Vagina (tissue), 2 donors: ENCODE measurements at regions not wholly inside any gene's neighbourhood (a gene's known extent, or its start where the extent isn't known, plus 50 kb on each side); places are given as distances from the start of the nearest gene placed in this dataset.

Source experiments
- DNase-seq, 2 donors: peaks; one replicate each; pipeline ENCODE4 v3.0.0-alpha.2; 2017; ENCODE audit errors: extremely low spot score in 2 of 2
- H3K27ac ChIP-seq: fragments of 200-600 bp; sonication (generic); one replicate; pipeline ENCODE4 v1.5.1; 2019
- H3K27me3 ChIP-seq: fragments of 200-600 bp; sonication (generic); one replicate; pipeline ENCODE4 v1.5.1; 2019
- H3K36me3 ChIP-seq, 2 donors: fragments of 200-600 bp; sonication (generic); one replicate each; pipeline ENCODE4 v1.5.1; 2017 to 2019
- H3K4me1 ChIP-seq: fragments of 200-600 bp; sonication (generic); one replicate; pipeline ENCODE4 v1.5.1; 2019
- H3K4me3 ChIP-seq, 2 donors: fragments of 200-600 bp; sonication (generic); 1 replicate in 1 of 2; 2 replicates in 1 of 2; pipeline ENCODE4 v1.5.1; 2016 to 2019
- H3K9me3 ChIP-seq: fragments of 200-600 bp; sonication (generic); one replicate; pipeline ENCODE4 v1.5.1; 2019
- POLR2A ChIP-seq, 2 donors: fragments of 450-650 bp; IDR thresholded peaks; one replicate each; pipeline ENCODE4 v1.6.1; 2017; ENCODE audit warnings: antibody characterized with exemption in 2 of 2, mild to moderate bottlenecking in 2 of 2, moderate library complexity in 2 of 2
- POLR2AphosphoS5 ChIP-seq, 2 donors: sonication (generic); formaldehyde crosslinking; IDR thresholded peaks; one replicate each; pipeline ENCODE4 v1.9.0; 2017; ENCODE audit warnings: antibody characterized with exemption in 2 of 2, mild to moderate bottlenecking in 2 of 2, low read depth in 1 of 2; ENCODE audit not compliant: insufficient read depth in 1 of 2
- intact Hi-C: fragments of 100-400 bp; cut with DNase I; formaldehyde crosslinking; loops from one replicate; pipeline ENCODE4 v1.15.1; 2023
- TF ChIP-seq, protein P1 (sequence below), 3 experiments: fragments of 450-650 bp in 2 of 3; fragments of 200-600 bp in 1 of 3; sonication (generic) in 1 of 3; IDR thresholded peaks; one replicate each; pipeline ENCODE4 v1.5.1; 2017 to 2019; ENCODE audit warnings: antibody characterized with exemption in 3 of 3, mild to moderate bottlenecking in 2 of 3, moderate library complexity in 2 of 3

DNA sequence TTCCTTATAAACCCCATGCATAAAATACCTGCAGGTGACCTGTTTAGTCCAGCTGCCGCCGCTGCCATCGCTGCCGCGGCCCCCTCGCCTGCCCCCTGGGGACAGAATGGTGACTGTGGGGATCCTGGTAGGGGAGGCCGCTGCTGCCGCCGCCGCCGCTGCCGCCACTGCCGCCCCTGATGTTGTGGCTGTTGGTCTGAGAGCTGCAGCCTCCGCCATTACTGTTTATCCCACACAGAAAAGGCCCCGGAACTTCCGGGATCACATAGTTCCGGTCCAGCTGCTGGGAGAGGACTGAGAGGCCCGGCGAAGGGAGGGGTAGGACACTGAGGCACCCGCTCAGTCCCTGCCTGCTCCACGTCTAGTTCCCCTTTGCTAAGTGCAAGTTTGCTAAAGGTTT, 244.9 kb downstream of the C12orf50 start:
- no peak overlapping the region for H3K27ac ChIP-seq
- H3K4me1 ChIP-seq = no peaks in the 10 kb centered on the region
- intact Hi-C loops = no loop called here
- no peaks in the 10 kb centered on the region for H3K27me3 ChIP-seq
- DNase-seq = no peak
- H3K9me3 ChIP-seq = no peaks in the 10 kb centered on the region
- no peak overlapping the region for H3K4me3 ChIP-seq
- no peaks in the 10 kb centered on the region for H3K36me3 ChIP-seq
- no peak for TF ChIP-seq POLR2A (IDR thresholded peaks at IDR 0.05)
- TF ChIP-seq POLR2AphosphoS5 (IDR thresholded peaks at IDR 0.05; ENCODE audit: insufficient read depth in 1 of 2, low read depth in 1 of 2) = no peak
- TF ChIP-seq, protein P1, sequence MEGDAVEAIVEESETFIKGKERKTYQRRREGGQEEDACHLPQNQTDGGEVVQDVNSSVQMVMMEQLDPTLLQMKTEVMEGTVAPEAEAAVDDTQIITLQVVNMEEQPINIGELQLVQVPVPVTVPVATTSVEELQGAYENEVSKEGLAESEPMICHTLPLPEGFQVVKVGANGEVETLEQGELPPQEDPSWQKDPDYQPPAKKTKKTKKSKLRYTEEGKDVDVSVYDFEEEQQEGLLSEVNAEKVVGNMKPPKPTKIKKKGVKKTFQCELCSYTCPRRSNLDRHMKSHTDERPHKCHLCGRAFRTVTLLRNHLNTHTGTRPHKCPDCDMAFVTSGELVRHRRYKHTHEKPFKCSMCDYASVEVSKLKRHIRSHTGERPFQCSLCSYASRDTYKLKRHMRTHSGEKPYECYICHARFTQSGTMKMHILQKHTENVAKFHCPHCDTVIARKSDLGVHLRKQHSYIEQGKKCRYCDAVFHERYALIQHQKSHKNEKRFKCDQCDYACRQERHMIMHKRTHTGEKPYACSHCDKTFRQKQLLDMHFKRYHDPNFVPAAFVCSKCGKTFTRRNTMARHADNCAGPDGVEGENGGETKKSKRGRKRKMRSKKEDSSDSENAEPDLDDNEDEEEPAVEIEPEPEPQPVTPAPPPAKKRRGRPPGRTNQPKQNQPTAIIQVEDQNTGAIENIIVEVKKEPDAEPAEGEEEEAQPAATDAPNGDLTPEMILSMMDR (IDR thresholded peaks at IDR 0.05) = no peak

DNA sequence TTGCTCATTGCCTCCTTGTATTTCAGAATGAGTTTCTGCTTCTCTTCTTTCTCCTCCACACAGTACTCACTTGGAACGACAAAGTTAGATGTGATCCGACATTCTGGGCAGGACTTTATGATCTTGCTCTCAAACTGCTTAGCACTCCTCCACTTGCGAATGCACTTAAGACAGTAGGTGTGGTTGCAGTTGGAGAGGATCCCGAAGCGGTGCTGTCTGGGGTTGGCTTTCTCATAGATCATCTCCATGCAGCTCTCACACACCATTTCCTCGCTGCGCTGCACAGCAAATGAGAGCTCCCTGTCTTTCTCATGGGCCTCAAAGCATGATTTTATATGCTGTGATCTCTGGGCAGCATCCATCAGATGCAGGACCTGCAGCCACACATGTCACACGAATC, 245.7 kb downstream of the C12orf50 start:
- Histone ChIP-seq H3K36me3 (no peaks in the 10 kb centered on the region), H3K9me3 (no peaks in the 10 kb centered on the region), H3K4me1 (no peaks in the 10 kb centered on the region), H3K27ac (no peak overlapping the region), H3K27me3 (no peaks in the 10 kb centered on the region), H3K4me3 (no peak overlapping the region)
- no peak for DNase-seq
- intact Hi-C loops = no loop called here
- TF ChIP-seq POLR2AphosphoS5 (IDR thresholded peaks at IDR 0.05; ENCODE audit: insufficient read depth in 1 of 2, low read depth in 1 of 2) (no peak), POLR2A (IDR thresholded peaks at IDR 0.05) (no peak)
- TF ChIP-seq, protein P1 (IDR thresholded peaks at IDR 0.05) = no peak

DNA sequence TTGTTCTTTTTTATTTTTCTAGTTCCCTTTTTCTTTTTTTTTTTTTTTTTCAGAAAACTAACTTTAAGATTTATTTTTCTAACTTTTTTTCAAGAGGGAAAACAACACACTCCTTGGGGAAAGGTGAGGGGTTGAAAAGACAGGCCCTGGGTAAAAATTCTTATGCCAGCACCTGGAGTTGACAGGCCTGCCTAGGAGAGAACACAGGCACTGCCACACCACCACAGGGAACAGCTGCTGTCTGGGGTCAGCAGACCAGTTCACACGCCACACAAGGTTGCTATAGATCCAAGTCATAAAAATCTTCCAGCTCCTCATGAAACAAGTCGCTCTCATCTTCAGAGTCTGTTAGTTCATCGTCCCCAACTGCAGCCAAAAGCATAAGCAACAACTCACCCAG, 246.4 kb downstream of the C12orf50 start:
- TF ChIP-seq POLR2A (IDR thresholded peaks at IDR 0.05) = no peak
- TF ChIP-seq, protein P1 (IDR thresholded peaks at IDR 0.05) = no peak
- no peak for TF ChIP-seq POLR2AphosphoS5 (IDR thresholded peaks at IDR 0.05; ENCODE audit: insufficient read depth in 1 of 2, low read depth in 1 of 2)
- no peaks in the 10 kb centered on the region for H3K36me3 ChIP-seq
- DNase-seq = no peak
- H3K27ac ChIP-seq = no peak overlapping the region
- no peaks in the 10 kb centered on the region for H3K9me3 ChIP-seq
- H3K4me1 ChIP-seq = no peaks in the 10 kb centered on the region
- H3K4me3 ChIP-seq = no peak overlapping the region
- intact Hi-C loops = no loop called here
- H3K27me3 ChIP-seq = no peaks in the 10 kb centered on the region

DNA sequence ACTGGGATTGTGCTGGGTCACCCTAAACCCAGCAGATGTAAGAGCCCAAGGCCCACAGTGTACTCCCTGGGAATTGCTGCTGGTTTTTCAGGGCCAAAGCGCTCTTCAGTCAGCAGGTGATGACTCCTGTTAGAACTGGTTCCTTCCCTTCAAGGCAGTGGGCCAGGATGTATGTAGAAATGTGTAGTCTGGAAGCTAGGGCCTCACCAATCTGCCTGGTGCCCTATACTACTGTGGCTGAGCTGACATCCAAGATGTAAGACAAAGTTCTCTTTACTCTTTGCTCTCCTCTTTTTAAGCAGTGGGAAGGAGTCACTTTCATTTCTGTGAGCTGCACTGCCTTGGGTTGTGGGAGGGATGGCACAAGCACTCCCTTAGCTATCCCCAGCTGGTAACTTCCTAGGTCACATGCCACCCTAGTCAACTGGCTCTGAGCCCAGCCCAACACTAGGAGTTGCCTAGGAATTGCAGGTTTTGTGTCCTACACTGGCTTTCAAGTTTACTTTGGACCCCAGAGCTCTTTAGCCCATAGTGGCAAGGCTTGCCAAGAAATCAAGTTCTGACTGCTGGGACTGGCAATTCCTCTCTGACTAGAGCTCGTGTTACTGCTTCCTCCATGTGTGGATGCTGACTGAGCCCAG, 249.2 kb downstream of the C12orf50 start:
- intact Hi-C loops = no loop called here
- no peak overlapping the region for H3K4me3 ChIP-seq
- TF ChIP-seq, protein P1 (IDR thresholded peaks at IDR 0.05) = no peak
- TF ChIP-seq POLR2A (IDR thresholded peaks at IDR 0.05) (no peak), POLR2AphosphoS5 (IDR thresholded peaks at IDR 0.05; ENCODE audit: insufficient read depth in 1 of 2, low read depth in 1 of 2) (no peak)

DNA sequence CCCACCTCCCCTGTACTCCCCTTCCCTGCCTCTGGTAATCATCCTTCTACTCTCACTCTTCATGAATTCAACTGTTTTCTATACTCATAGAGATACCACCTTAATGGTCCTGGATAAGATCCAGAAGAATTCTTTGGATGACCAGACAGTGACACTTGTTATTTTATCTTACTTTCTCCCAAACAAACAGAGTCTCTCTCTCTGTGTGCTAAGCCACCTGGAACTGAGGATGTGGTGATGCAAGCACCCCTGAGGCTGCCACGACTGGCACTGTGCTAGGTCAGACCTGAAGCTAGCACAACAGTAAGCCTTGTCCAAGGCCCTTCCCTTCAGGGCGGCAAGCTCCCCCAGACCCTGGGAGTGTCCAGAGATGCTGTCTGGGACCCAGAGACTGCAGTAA, 250.2 kb downstream of the C12orf50 start:
- no peaks in the 10 kb centered on the region for H3K27me3 ChIP-seq
- no peak for TF ChIP-seq POLR2A (IDR thresholded peaks at IDR 0.05)
- TF ChIP-seq POLR2AphosphoS5 (IDR thresholded peaks at IDR 0.05; ENCODE audit: insufficient read depth in 1 of 2, low read depth in 1 of 2) = no peak
- TF ChIP-seq, protein P1 (IDR thresholded peaks at IDR 0.05) = no peak
- intact Hi-C loops = no loop called here

More for the DNA sequence above, 249.2 kb downstream of the C12orf50 start:
- no peaks in the 10 kb centered on the region for H3K36me3 ChIP-seq
- no peaks in the 10 kb centered on the region for H3K9me3 ChIP-seq
- no peaks in the 10 kb centered on the region for H3K4me1 ChIP-seq
- no peak for DNase-seq
- H3K27ac ChIP-seq = no peak overlapping the region
- no peaks in the 10 kb centered on the region for H3K27me3 ChIP-seq

More for the DNA sequence above, 250.2 kb downstream of the C12orf50 start:
- Histone ChIP-seq H3K4me1 (no peaks in the 10 kb centered on the region), H3K9me3 (no peaks in the 10 kb centered on the region), H3K4me3 (no peak overlapping the region), H3K27ac (no peak overlapping the region), H3K36me3 (no peaks in the 10 kb centered on the region)
- no peak for DNase-seq
